ENCODE measurements at regions not wholly inside any gene's neighbourhood (a gene's known extent, or its start where the extent isn't known, plus 50 kb on each side); places are given as distances from the start of the nearest gene placed in this dataset.
"Not testable (repeated sequence)": the region's sequence is repeated elsewhere in the genome, so short reads cannot be mapped to it uniquely, and the experiment has no call there.

DNA sequence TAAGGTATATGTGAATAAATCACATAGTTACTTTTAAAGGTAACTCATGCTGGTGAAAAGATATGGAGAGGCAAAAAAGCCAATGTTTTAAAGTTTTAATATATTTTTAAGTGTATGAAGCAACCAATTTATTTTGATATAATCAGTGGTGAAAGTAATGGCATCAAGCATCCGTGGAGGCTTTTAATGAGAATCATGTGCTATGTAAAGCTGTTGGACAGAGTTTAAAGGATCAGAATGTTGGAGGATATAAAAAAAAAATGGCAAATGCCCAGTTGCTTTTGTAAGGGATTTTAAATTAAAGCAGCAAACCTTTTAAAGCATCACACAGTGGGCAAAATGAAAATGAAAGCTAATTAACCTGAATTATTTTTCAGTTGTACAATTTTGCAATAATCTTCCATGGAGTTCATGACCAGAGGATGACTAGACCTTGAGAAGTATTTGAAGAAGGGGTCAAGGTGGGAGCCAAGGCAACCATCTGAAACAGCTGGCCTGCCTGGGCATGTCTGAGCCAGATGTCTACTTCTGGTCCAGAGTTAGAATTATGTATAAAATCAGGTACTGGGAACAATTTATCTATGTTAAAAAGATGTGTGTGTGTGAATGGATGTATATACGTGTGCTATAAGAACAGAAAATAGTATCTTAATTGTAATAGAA lies 1007.9 kb downstream of the LTN1 start:
- H3K4me2 ChIP-seq; DNase-seq (ENCODE audit: low spot score); H3K4me3 Mint-ChIP-seq; H3K4me1 ChIP-seq; H3K27ac ChIP-seq; H4K20me1 ChIP-seq (ENCODE audit: low read depth); H3K27me3 Mint-ChIP-seq (ENCODE audit: insufficient read depth, low read depth); H3K4me1 Mint-ChIP-seq; H3K36me3 Mint-ChIP-seq; H3K9ac ChIP-seq; H3K36me3 ChIP-seq; H3K9me3 Mint-ChIP-seq; H3K27ac Mint-ChIP-seq; H3K27me3 ChIP-seq; H3K9me3 ChIP-seq (ENCODE audit: low read depth); H3K4me3 ChIP-seq; H2AFZ ChIP-seq (replicated peaks); H3K79me2 ChIP-seq (ENCODE audit: low read depth); H3F3A ChIP-seq (ENCODE audit: low read depth): not testable (repeated sequence)

DNA sequence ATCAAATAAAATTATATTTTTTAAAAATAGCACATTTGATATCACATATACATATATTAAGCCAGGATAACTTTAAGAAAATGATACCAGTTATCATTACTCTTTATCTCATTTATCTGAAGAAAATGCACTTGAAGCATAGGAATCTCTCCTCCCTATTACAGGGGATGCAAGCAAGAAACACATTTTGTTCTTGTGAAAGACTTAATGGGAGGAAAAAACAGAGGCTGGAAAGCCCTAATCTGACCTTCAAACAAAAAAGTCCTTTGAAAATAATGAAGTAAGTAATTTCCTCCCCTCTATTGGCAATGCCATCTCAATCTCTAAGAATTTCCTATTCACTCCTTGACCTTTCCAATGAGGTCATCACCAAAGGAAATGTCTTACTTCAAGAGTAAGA lies 1012.6 kb upstream of the ADAMTS5 start:
- not testable (repeated sequence) for H3F3A ChIP-seq (ENCODE audit: low read depth); H3K9me3 ChIP-seq (ENCODE audit: low read depth); H3K9ac ChIP-seq; H3K4me3 ChIP-seq; H3K4me1 ChIP-seq; H3K9me3 Mint-ChIP-seq; H3K36me3 ChIP-seq; H4K20me1 ChIP-seq (ENCODE audit: low read depth); H3K27ac Mint-ChIP-seq; H3K27me3 ChIP-seq; DNase-seq (ENCODE audit: low spot score); H2AFZ ChIP-seq (replicated peaks); H3K36me3 Mint-ChIP-seq; H3K27ac ChIP-seq; H3K79me2 ChIP-seq (ENCODE audit: low read depth); H3K4me1 Mint-ChIP-seq; H3K4me2 ChIP-seq; H3K27me3 Mint-ChIP-seq (ENCODE audit: insufficient read depth, low read depth); H3K4me3 Mint-ChIP-seq

DNA sequence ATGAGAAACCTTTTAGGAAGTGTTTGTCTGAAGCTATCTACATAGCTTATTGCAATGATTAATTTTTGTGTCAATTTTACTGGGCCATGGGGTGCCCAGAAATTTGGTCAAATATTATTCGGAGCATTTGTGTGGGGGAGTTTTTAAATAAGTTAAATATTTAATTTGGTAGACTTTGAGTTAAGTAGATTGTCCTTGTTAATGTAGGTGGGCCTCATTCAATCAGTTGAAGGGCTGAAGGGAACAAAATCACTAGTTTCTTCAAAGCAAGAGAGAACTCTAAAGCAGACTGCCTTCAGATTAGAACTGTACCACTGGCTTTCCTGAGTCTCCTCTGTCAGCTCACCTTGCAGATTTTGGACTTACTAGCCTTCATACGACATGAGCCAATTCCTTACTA lies 1008.6 kb upstream of the ADAMTS5 start:
- Histone ChIP-seq H3K9me3 (ENCODE audit: low read depth) (no peaks in the 10 kb centered on the region), H3K36me3 (no peaks in the 10 kb centered on the region), H4K20me1 (ENCODE audit: low read depth) (no peaks in the 10 kb centered on the region), H3K4me1 (no peaks in the 10 kb centered on the region), H3K27me3 (no peaks in the 10 kb centered on the region), H3K4me2 (no peak overlapping the region), H2AFZ (replicated peaks) (no peak overlapping the region), H3K4me3 (no peak overlapping the region), H3K9ac (no peak overlapping the region), H3K79me2 (ENCODE audit: low read depth) (no peaks in the 10 kb centered on the region), H3K27ac (no peak overlapping the region), H3F3A (ENCODE audit: low read depth) (no peaks in the 10 kb centered on the region)
- Mint-ChIP-seq H3K27ac (no peak overlapping the region), H3K4me3 (no peak overlapping the region), H3K27me3 (ENCODE audit: insufficient read depth, low read depth) (peaks cover 4% of the 10 kb centered on the region), H3K36me3 (no peaks in the 10 kb centered on the region), H3K4me1 (no peaks in the 10 kb centered on the region), H3K9me3 (peaks cover 3% of the 10 kb centered on the region)
- no peak for DNase-seq (ENCODE audit: low spot score)
- TF ChIP-seq EZH2phosphoT487 (IDR thresholded peaks at IDR 0.05) (no peak), EZH2 (IDR thresholded peaks at IDR 0.05) (no peak)
- TF ChIP-seq, protein P1, sequence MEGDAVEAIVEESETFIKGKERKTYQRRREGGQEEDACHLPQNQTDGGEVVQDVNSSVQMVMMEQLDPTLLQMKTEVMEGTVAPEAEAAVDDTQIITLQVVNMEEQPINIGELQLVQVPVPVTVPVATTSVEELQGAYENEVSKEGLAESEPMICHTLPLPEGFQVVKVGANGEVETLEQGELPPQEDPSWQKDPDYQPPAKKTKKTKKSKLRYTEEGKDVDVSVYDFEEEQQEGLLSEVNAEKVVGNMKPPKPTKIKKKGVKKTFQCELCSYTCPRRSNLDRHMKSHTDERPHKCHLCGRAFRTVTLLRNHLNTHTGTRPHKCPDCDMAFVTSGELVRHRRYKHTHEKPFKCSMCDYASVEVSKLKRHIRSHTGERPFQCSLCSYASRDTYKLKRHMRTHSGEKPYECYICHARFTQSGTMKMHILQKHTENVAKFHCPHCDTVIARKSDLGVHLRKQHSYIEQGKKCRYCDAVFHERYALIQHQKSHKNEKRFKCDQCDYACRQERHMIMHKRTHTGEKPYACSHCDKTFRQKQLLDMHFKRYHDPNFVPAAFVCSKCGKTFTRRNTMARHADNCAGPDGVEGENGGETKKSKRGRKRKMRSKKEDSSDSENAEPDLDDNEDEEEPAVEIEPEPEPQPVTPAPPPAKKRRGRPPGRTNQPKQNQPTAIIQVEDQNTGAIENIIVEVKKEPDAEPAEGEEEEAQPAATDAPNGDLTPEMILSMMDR (IDR thresholded peaks at IDR 0.05), result no peak

DNA sequence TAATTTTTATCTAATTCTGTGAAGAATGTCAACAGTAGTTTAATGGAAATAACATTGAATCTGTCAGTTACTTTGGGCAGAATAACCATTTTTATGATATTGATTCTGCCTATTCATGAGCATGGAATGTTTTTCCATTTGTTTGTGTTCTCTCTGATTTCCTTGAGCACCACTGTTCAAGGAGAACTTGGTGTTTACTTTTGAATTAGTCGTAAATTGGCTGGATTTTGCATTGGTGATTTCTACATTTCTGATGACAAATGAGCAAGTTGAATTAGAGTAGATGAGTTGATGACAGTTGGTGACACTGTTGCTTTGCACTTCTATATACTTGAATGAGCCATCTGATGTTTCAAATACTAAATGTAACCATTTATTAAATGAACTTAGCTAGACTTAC lies 1007.3 kb upstream of the ADAMTS5 start:
- H3K4me1 Mint-ChIP-seq; H4K20me1 ChIP-seq (ENCODE audit: low read depth); H3K27ac ChIP-seq; H3K9me3 ChIP-seq (ENCODE audit: low read depth); H3K27ac Mint-ChIP-seq; H3K4me1 ChIP-seq; H3K36me3 Mint-ChIP-seq; H3K27me3 ChIP-seq; H3F3A ChIP-seq (ENCODE audit: low read depth); DNase-seq (ENCODE audit: low spot score); H2AFZ ChIP-seq (replicated peaks); H3K4me2 ChIP-seq; H3K9me3 Mint-ChIP-seq; H3K27me3 Mint-ChIP-seq (ENCODE audit: insufficient read depth, low read depth); H3K36me3 ChIP-seq; H3K4me3 ChIP-seq; H3K4me3 Mint-ChIP-seq; H3K79me2 ChIP-seq (ENCODE audit: low read depth); H3K9ac ChIP-seq: not testable (repeated sequence)

DNA sequence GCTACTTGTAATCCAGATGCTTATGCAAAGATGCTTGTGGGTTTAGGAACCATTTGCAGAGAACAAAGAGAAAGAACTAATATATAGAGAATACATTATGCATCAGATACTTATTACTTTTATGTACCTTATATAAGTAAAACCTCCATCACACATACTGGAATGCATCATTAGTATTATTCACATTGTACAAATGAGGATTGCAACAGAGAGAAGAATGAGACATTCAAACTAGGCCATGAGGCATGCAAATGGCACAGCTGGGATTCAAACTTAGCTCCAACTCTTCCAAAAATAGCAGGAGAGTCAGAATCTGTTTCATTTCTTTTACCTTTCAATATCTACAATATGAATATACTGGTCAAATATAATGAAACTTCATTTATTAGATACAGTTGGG lies 1001.4 kb upstream of the ADAMTS5 start:
- not testable (repeated sequence) for H3K36me3 Mint-ChIP-seq; H3F3A ChIP-seq (ENCODE audit: low read depth); H3K9me3 ChIP-seq (ENCODE audit: low read depth); H3K9ac ChIP-seq; H3K79me2 ChIP-seq (ENCODE audit: low read depth); H3K27me3 Mint-ChIP-seq (ENCODE audit: insufficient read depth, low read depth); H3K4me1 ChIP-seq; H3K4me2 ChIP-seq; H3K36me3 ChIP-seq; H3K4me3 ChIP-seq; H3K4me3 Mint-ChIP-seq; DNase-seq (ENCODE audit: low spot score); H3K4me1 Mint-ChIP-seq; H3K27ac ChIP-seq; H3K27ac Mint-ChIP-seq; H3K27me3 ChIP-seq; H2AFZ ChIP-seq (replicated peaks); H4K20me1 ChIP-seq (ENCODE audit: low read depth); H3K9me3 Mint-ChIP-seq
